GM10248 (cell line): ENCODE measurements at regions not wholly inside any gene's neighbourhood (a gene's known extent, or its start where the extent isn't known, plus 50 kb on each side); places are given as distances from the start of the nearest gene placed in this dataset.

ENCODE experiments used
- CTCF ChIA-PET: fragments of 300-600 bp; sonication (Branson Sonifier 250); formaldehyde crosslinking; extraction: SDS; loops from one replicate; lab custom pipeline; 2021; ENCODE audit warnings: antibody characterized with exemption; lab: Yijun Ruan, JAX
- POLR2A ChIA-PET: fragments of 350-650 bp; sonication (Branson Sonifier 250); formaldehyde crosslinking; extraction: SDS; loops from one replicate; lab custom pipeline; 2020; ENCODE audit warnings: antibody characterized with exemption; lab: Yijun Ruan, JAX
- DNase-seq: peaks from one replicate; pipeline ENCODE4 v3.0.0; 2012; ENCODE audit errors: extremely low spot score
- CTCF ChIP-seq: IDR thresholded peaks from 2 replicates; pipeline ENCODE4 v1.5.1; 2012; ENCODE audit warnings: mild to moderate bottlenecking, low read depth; ENCODE audit errors: extremely low read depth, missing control alignments, control extremely low read depth

- TF ChIP-seq CTCF = no peak
- POLR2A ChIA-PET = no interaction called here
- CTCF ChIA-PET = interaction anchor here (1.2 to 1.5 kb wide), 2 partner anchors 9 to 12 kb away, joined by 3 to 4 read pairs; no protein-coding TSS in a partner anchor
Observed at GRCh38 chr13:47661076-47661475, 340.0 kb downstream of the SUCLA2 start.

GRCh38 chr13:47656651-47657050 lies 344.4 kb downstream of the SUCLA2 start:
- ChIA-PET POLR2A (no interaction called here), CTCF (no interaction called here)
- no peak for DNase-seq
- no peak for TF ChIP-seq CTCF

More at GRCh38 chr13:47661076-47661475, 340.0 kb downstream of the SUCLA2 start:
- no peak for DNase-seq

GRCh38 chr13:47650209-47650608 lies 350.9 kb downstream of the SUCLA2 start:
- DNase-seq = no peak
- TF ChIP-seq CTCF = no peak
- ChIA-PET POLR2A (no interaction called here), CTCF (no interaction called here)

- ChIA-PET CTCF (interaction anchor here (1.2 kb wide), 1 partner anchor 22 kb away, joined by 3 read pairs; no protein-coding TSS in a partner anchor), POLR2A (no interaction called here)
- DNase-seq = no peak
- TF ChIP-seq CTCF = no peak
Observed at GRCh38 chr13:47647001-47647400, 354.1 kb downstream of the SUCLA2 start.

GRCh38 chr13:47646298-47646697 lies 354.8 kb downstream of the SUCLA2 start:
- CTCF ChIA-PET = interaction anchor here (1.2 kb wide), 1 partner anchor 22 kb away, joined by 3 read pairs; no protein-coding TSS in a partner anchor
- POLR2A ChIA-PET = no interaction called here
- TF ChIP-seq CTCF = no peak
- no peak for DNase-seq

GRCh38 chr13:47639738-47640447 lies 361.2 kb downstream of the SUCLA2 start:
- CTCF ChIA-PET = interaction anchor here (1.3 kb wide), 1 partner anchor 14 kb away, joined by 3 read pairs; no protein-coding TSS in a partner anchor
- POLR2A ChIA-PET = no interaction called here
- TF ChIP-seq CTCF = no peak
- no peak for DNase-seq

- POLR2A ChIA-PET = no interaction called here
- no peak for TF ChIP-seq CTCF
- CTCF ChIA-PET = no interaction called here
- no peak for DNase-seq
Observed at GRCh38 chr13:47638627-47639026, 362.4 kb downstream of the SUCLA2 start.
